Gastrocnemius medialis (tissue), 4 donors: ENCODE measurements at regions not wholly inside any gene's neighbourhood (a gene's known extent, or its start where the extent isn't known, plus 50 kb on each side); places are given as distances from the start of the nearest gene placed in this dataset.

Source experiments
- ATAC-seq, 2 donors: fragments of 150-250 bp; one replicate each; pipeline ENCODE4 v1.9.1; 2016
- DNase-seq, 2 donors: peaks; one replicate each; pipeline ENCODE4 v3.0.0-alpha.2; 2019
- H3K27ac ChIP-seq, 4 donors: fragments of 200-600 bp; sonication (generic); 1 replicate in 1 of 4; 2 replicates in 3 of 4; pipeline ENCODE4 v1.5.1; 2016 to 2018; ENCODE audit warnings: mild to moderate bottlenecking in 2 of 4, moderate library complexity in 1 of 4
- H3K27me3 ChIP-seq, 3 donors: fragments of 200-600 bp; sonication (generic) in 2 of 3; 1 replicate in 1 of 3; 2 replicates in 2 of 3; pipeline versions ENCODE4 v1.5.1 to v1.6.0; 2016 to 2019; ENCODE audit warnings: mild to moderate bottlenecking in 1 of 3, moderate library complexity in 1 of 3
- H3K36me3 ChIP-seq, 2 donors: fragments of 200-600 bp; sonication (generic) in 1 of 2; one replicate each; pipeline ENCODE4 v1.5.1; 2017 to 2018
- H3K4me1 ChIP-seq, 2 donors: fragments of 200-600 bp; sonication (generic) in 1 of 2; one replicate each; pipeline ENCODE4 v1.5.1; 2016 to 2017; ENCODE audit warnings: mild to moderate bottlenecking in 2 of 2
- H3K4me3 ChIP-seq, 4 donors: fragments of 200-600 bp; sonication (generic) in 3 of 4; 1 replicate in 1 of 4; 2 replicates in 3 of 4; pipeline ENCODE4 v1.5.1; 2016 to 2019; ENCODE audit warnings: mild to moderate bottlenecking in 2 of 4
- H3K9me3 ChIP-seq, 3 donors: fragments of 200-600 bp; sonication (generic) in 2 of 3; 1 replicate in 1 of 3; 2 replicates in 2 of 3; pipeline ENCODE4 v1.5.1; 2016 to 2019
- CTCF ChIP-seq, 5 experiments: fragments of 450-650 bp in 3 of 5; fragments of 200-600 bp in 2 of 5; sonication (generic) in 2 of 5; IDR thresholded peaks in 4 of 5; conservative IDR thresholded peaks in 1 of 5; 1 replicate in 4 of 5; 2 replicates in 1 of 5; pipeline ENCODE4 v1.5.1; 2016 to 2019; ENCODE audit warnings: antibody characterized with exemption in 5 of 5, mild to moderate bottlenecking in 3 of 5, moderate library complexity in 3 of 5
- POLR2A ChIP-seq, 2 donors: fragments of 450-650 bp; IDR thresholded peaks; one replicate each; pipeline ENCODE4 v1.6.1; 2017; ENCODE audit warnings: antibody characterized with exemption in 2 of 2, mild to moderate bottlenecking in 2 of 2, moderate library complexity in 2 of 2
- in situ Hi-C, 4 donors: fragments of 200-750 bp; cut with MboI; loops; one replicate each; pipeline versions ENCODE4 v1.15.0 to v1.8.0; 2017; ENCODE audit warnings: low sequenced_read_pairs in 4 of 4
- intact Hi-C: fragments of 100-400 bp; cut with DNase I; formaldehyde crosslinking; loops from one replicate; pipeline ENCODE4 v1.15.1; 2023; ENCODE audit warnings: low total_unique reads

- no peak for DNase-seq
- H3K4me3 ChIP-seq = no peak overlapping the region
- H3K9me3 ChIP-seq = no peaks in the 10 kb centered on the region
- no peaks in the 10 kb centered on the region for H3K27me3 ChIP-seq
- no peak for ATAC-seq
- H3K36me3 ChIP-seq = no peaks in the 10 kb centered on the region
- in situ Hi-C loops = no loop called here
- intact Hi-C loops = no loop called here
- H3K4me1 ChIP-seq = peaks cover 0 to 2% of the 10 kb centered on the region in 2 donors
- no peak for TF ChIP-seq POLR2A (IDR thresholded peaks at IDR 0.05)
- TF ChIP-seq CTCF (IDR thresholded peaks at IDR 0.05 in 4 of 5, conservative IDR thresholded peaks at IDR 0.05 in 1 of 5) = no peak
- no peak overlapping the region for H3K27ac ChIP-seq
These were observed 200.1 kb downstream of the GADD45G start for GRCh38 chr9:89804766-89805531.

GRCh38 chr9:89805571-89806292 is 200.9 kb downstream of the GADD45G start:
- TF ChIP-seq CTCF (IDR thresholded peaks at IDR 0.05 in 4 of 5, conservative IDR thresholded peaks at IDR 0.05 in 1 of 5) = no peak
- TF ChIP-seq POLR2A (IDR thresholded peaks at IDR 0.05) = no peak
- in situ Hi-C loops = no loop called here
- Histone ChIP-seq H3K36me3 (no peaks in the 10 kb centered on the region), H3K27ac (no peak overlapping the region), H3K27me3 (no peaks in the 10 kb centered on the region), H3K9me3 (no peaks in the 10 kb centered on the region), H3K4me3 (no peak overlapping the region), H3K4me1 (peaks cover 0 to 2% of the 10 kb centered on the region in 2 donors)
- DNase-seq (no peak), ATAC-seq (no peak)
- intact Hi-C loops = no loop called here

GRCh38 chr9:89806371-89807100 is 201.7 kb downstream of the GADD45G start:
- Histone ChIP-seq H3K36me3 (no peaks in the 10 kb centered on the region), H3K27me3 (no peaks in the 10 kb centered on the region), H3K4me3 (no peak overlapping the region), H3K4me1 (peaks cover 0 to 2% of the 10 kb centered on the region in 2 donors), H3K27ac (no peak overlapping the region), H3K9me3 (no peaks in the 10 kb centered on the region)
- intact Hi-C loops = no loop called here
- in situ Hi-C loops = no loop called here
- ATAC-seq (no peak), DNase-seq (no peak)
- TF ChIP-seq CTCF (IDR thresholded peaks at IDR 0.05 in 4 of 5, conservative IDR thresholded peaks at IDR 0.05 in 1 of 5) = no peak
- TF ChIP-seq POLR2A (IDR thresholded peaks at IDR 0.05) = no peak

GRCh38 chr9:89807101-89807395 is 202.2 kb downstream of the GADD45G start:
- no peak for DNase-seq
- no peak overlapping the region for H3K27ac ChIP-seq
- H3K9me3 ChIP-seq = no peaks in the 10 kb centered on the region

More at GRCh38 chr9:89807101-89807395, 202.2 kb downstream of the GADD45G start:
- intact Hi-C loops = no loop called here
- Histone ChIP-seq H3K36me3 (no peaks in the 10 kb centered on the region), H3K27me3 (no peaks in the 10 kb centered on the region), H3K4me1 (peaks cover 0 to 2% of the 10 kb centered on the region in 2 donors), H3K4me3 (no peak overlapping the region)
- ATAC-seq = no peak
- in situ Hi-C loops = no loop called here
- TF ChIP-seq CTCF (IDR thresholded peaks at IDR 0.05 in 4 of 5, conservative IDR thresholded peaks at IDR 0.05 in 1 of 5) = no peak
- no peak for TF ChIP-seq POLR2A (IDR thresholded peaks at IDR 0.05)
